SK-N-SH (cell line): ENCODE measurements at regions not wholly inside any gene's neighbourhood (a gene's known extent, or its start where the extent isn't known, plus 50 kb on each side); places are given as distances from the start of the nearest gene placed in this dataset.

Source experiments
- CTCF ChIA-PET: fragments of 300-600, 350-600 bp; formaldehyde crosslinking; extraction: SDS; loops from one replicate; lab custom pipeline; 2021; lab: Yijun Ruan, JAX
- POLR2A ChIA-PET: fragments of 350-600 bp; sonication (Branson Sonifier 250); formaldehyde crosslinking; extraction: SDS; loops from one replicate; lab custom pipeline; 2020; ENCODE audit warnings: antibody characterized with exemption, inconsistent platforms; lab: Yijun Ruan, JAX
- DNase-seq: peaks from one replicate; pipeline ENCODE4 v3.0.0; 2012
- H2AFZ ChIP-seq: fragments of 200-600 bp; sonication (generic); 2 replicates; pipeline ENCODE4 v1.8.1; 2016; ENCODE audit warnings: antibody characterized with exemption, mild to moderate bottlenecking, low read depth
- H3F3A ChIP-seq: fragments of 200-600 bp; sonication (generic); replicated peaks from 2 replicates; pipeline ENCODE3; 2016; ENCODE audit warnings: antibody characterized with exemption, mild to moderate bottlenecking; ENCODE audit not compliant: insufficient read depth
- H3K27ac ChIP-seq, 2 experiments: fragments of 200-500 bp in 1 of 2; fragments of 200-600 bp in 1 of 2; sonication (Bioruptor generic) in 1 of 2; sonication (generic), shearing (Covaris generic) in 1 of 2; 2 replicates each; pipeline versions ENCODE4 v1.5.1 to v1.6.1; 2014 to 2016; ENCODE audit warnings: low read depth in 2 of 2, inconsistent platforms in 1 of 2, low read length in 1 of 2, mild to moderate bottlenecking in 1 of 2, mixed read lengths in 1 of 2
- H3K27me3 ChIP-seq: fragments of 200-600 bp; sonication (generic), shearing (Covaris generic); 2 replicates; pipeline ENCODE4 v1.6.1; 2016; ENCODE audit warnings: mixed run types; ENCODE audit not compliant: insufficient read depth
- H3K36me3 ChIP-seq, 2 experiments: fragments of 200-500 bp in 1 of 2; fragments of 200-600 bp in 1 of 2; sonication (Bioruptor generic) in 1 of 2; sonication (generic) in 1 of 2; replicated peaks in 1 of 2; 2 replicates each; pipeline versions ENCODE3 to v1.5.1; 2014 to 2016; ENCODE audit warnings: low read length in 1 of 2, mild to moderate bottlenecking in 1 of 2; ENCODE audit not compliant: insufficient read depth in 2 of 2, control insufficient read depth in 1 of 2
- H3K4me1 ChIP-seq, 2 experiments: fragments of 200-500 bp in 1 of 2; fragments of 200-600 bp in 1 of 2; sonication (Bioruptor generic) in 1 of 2; sonication (generic), shearing (Covaris generic) in 1 of 2; 2 replicates each; pipeline versions ENCODE4 v1.5.1 to v1.6.1; 2014 to 2016; ENCODE audit warnings: low read depth in 1 of 2, low read length in 1 of 2, mixed run types in 1 of 2; ENCODE audit not compliant: insufficient read depth in 2 of 2, control insufficient read depth in 1 of 2
- H3K4me2 ChIP-seq: fragments of 200-600 bp; sonication (generic), shearing (Covaris generic); 2 replicates; pipeline ENCODE4 v1.6.1; 2017; ENCODE audit warnings: mixed run types
- H3K4me3 ChIP-seq, 2 experiments: fragments of 200-500 bp in 1 of 2; fragments of 200-600 bp in 1 of 2; sonication (Bioruptor generic) in 1 of 2; sonication (generic), shearing (Covaris generic) in 1 of 2; 2 replicates each; pipeline versions ENCODE4 v1.5.1 to v1.8.1; 2014 to 2016; ENCODE audit warnings: low read depth in 2 of 2, inconsistent platforms in 1 of 2, low read length in 1 of 2, mild to moderate bottlenecking in 1 of 2, mixed read lengths in 1 of 2, moderate library complexity in 1 of 2
- H3K79me2 ChIP-seq: fragments of 200-600 bp; sonication (generic); 2 replicates; pipeline ENCODE4 v1.8.1; 2017; ENCODE audit warnings: mild to moderate bottlenecking; ENCODE audit not compliant: insufficient read depth
- H3K9ac ChIP-seq: fragments of 200-600 bp; sonication (generic); 2 replicates; pipeline ENCODE4 v1.6.1; 2017; ENCODE audit warnings: mixed run types
- H3K9me2 ChIP-seq: fragments of 200-600 bp; sonication (generic); 2 replicates; pipeline ENCODE4 v1.6.1; 2017; ENCODE audit warnings: mixed run types
- H3K9me3 ChIP-seq: fragments of 200-600 bp; sonication (generic); 2 replicates; pipeline ENCODE4 v1.6.1; 2017; ENCODE audit warnings: mixed run types, mild to moderate bottlenecking, moderate library complexity
- H4K20me1 ChIP-seq: fragments of 200-600 bp; sonication (generic); 2 replicates; pipeline ENCODE4 v1.6.1; 2017; ENCODE audit warnings: mild to moderate bottlenecking, mixed run types; ENCODE audit not compliant: insufficient read depth
- CHD2 ChIP-seq: fragments of 150-350 bp; IDR thresholded peaks from 2 replicates; pipeline ENCODE4 v1.6.1; 2018; ENCODE audit warnings: low read length; ENCODE audit not compliant: partially characterized antibody
- EP300 ChIP-seq, 2 experiments: IDR thresholded peaks; 2 replicates each; pipeline versions ENCODE4 v1.4.0 to v1.6.1; 2012; ENCODE audit warnings: borderline replicate concordance in 1 of 2, low read depth in 1 of 2, low read length in 1 of 2
- EZH2phosphoT487 ChIP-seq: fragments of 200-600 bp; sonication (generic); IDR thresholded peaks from 2 replicates; pipeline ENCODE4 v1.6.1; 2017; ENCODE audit warnings: low read depth, mixed run types, mild to moderate bottlenecking, antibody characterized with exemption, moderate library complexity, borderline replicate concordance
- FOXM1 ChIP-seq: IDR thresholded peaks from 2 replicates; pipeline ENCODE4 v1.4.0; 2012; ENCODE audit warnings: low read depth, mild to moderate bottlenecking
- GATA2 ChIP-seq: sonication (generic); formaldehyde crosslinking; IDR thresholded peaks from 2 replicates; pipeline ENCODE4 v1.5.0; 2020; ENCODE audit warnings: mild to moderate bottlenecking, missing genetic modification reagents
- MEF2A ChIP-seq: IDR thresholded peaks from 2 replicates; pipeline ENCODE4 v1.4.0; 2012; ENCODE audit warnings: low read depth, borderline replicate concordance
- RAD21 ChIP-seq: IDR thresholded peaks from 2 replicates; pipeline ENCODE4 v1.6.1; 2012; ENCODE audit warnings: mild to moderate bottlenecking, low read length
- RCOR1 ChIP-seq: fragments of 150-350 bp; IDR thresholded peaks from 2 replicates; pipeline ENCODE4 v1.6.1; 2017; ENCODE audit warnings: antibody characterized with exemption, low read length
- RXRA ChIP-seq: IDR thresholded peaks from 2 replicates; pipeline ENCODE4 v1.4.0; 2012; ENCODE audit warnings: low read depth, mild to moderate bottlenecking, borderline replicate concordance
- TCF12 ChIP-seq: IDR thresholded peaks from 2 replicates; pipeline ENCODE4 v1.4.0; 2012
- USF2 ChIP-seq: fragments of 150-350 bp; IDR thresholded peaks from 2 replicates; pipeline ENCODE4 v1.6.1; 2017; ENCODE audit warnings: antibody characterized with exemption, low read length, low read depth, borderline replicate concordance
- whole genome bisulfite sequencing: methylation state at CpG from one replicate; pipeline ENCODE4 v1.1.6; 2017; ENCODE audit warnings: low lambda C conversion rate; 5-methylcytosine and 5-hydroxymethylcytosine counted together

- CTCF ChIA-PET, result interaction anchor here (1.4 kb wide), 1 partner anchor 29 kb away, joined by 6 read pairs; no protein-coding TSS in a partner anchor
- DNase-seq, result no peak
- H3K27me3 ChIP-seq, result no peaks in the 10 kb centered on the region
- H3K4me1 ChIP-seq, result peaks cover 0 to 34% of the 10 kb centered on the region in 2 experiments; a peak in 2 of 4 replicates
- H3K36me3 ChIP-seq, result no peaks in the 10 kb centered on the region
- H3K4me3 ChIP-seq, result no peak overlapping the region
- TF ChIP-seq TCF12 (peak; percentile 29), GATA2 (CRISPR knock-in tag) (peak; percentile 88), MEF2A (no peak), CHD2 (peak; percentile 28), FOXM1 (no peak), EP300 (IDR thresholded peaks at IDR 0.05; ENCODE audit: borderline replicate concordance in 1 of 2, low read depth in 1 of 2, low read length in 1 of 2) (peak in 1 of 2 experiments; percentile 86; a peak in 2 of 4 replicates), RCOR1 (peak; percentile 65; the same call in 1 of the 2 replicates)
- H3K79me2 ChIP-seq, result no peaks in the 10 kb centered on the region
- peak overlapping the region in 1 of 2 experiments; percentile 96; a peak in 2 of 4 replicates for H3K27ac ChIP-seq
- 3% methylated on average over 3 of the region's 3 CpGs for WGBS
- H4K20me1 ChIP-seq, result no peaks in the 10 kb centered on the region
- H2AFZ ChIP-seq, result no peak overlapping the region
- no peaks in the 10 kb centered on the region for H3F3A ChIP-seq
- no peaks in the 10 kb centered on the region for H3K9me2 ChIP-seq
- POLR2A ChIA-PET, result no interaction called here
- no peaks in the 10 kb centered on the region for H3K9me3 ChIP-seq
- H3K9ac ChIP-seq, result no peak overlapping the region
- no peak overlapping the region for H3K4me2 ChIP-seq
Measured at GRCh38 chr16:6207124-6207523, 1109.5 kb upstream of the EEF2KMT start.

GRCh38 chr16:6206080-6206479 lies 1108.5 kb upstream of the EEF2KMT start:
- ChIA-PET CTCF (interaction anchor here (1.4 kb wide), 1 partner anchor 28 kb away, joined by 6 read pairs; no protein-coding TSS in a partner anchor), POLR2A (no interaction called here)
- H3K9me2 ChIP-seq, result no peaks in the 10 kb centered on the region
- H3K9ac ChIP-seq, result no peak overlapping the region
- H3K36me3 ChIP-seq, result no peaks in the 10 kb centered on the region
- H3K9me3 ChIP-seq, result no peaks in the 10 kb centered on the region
- TF ChIP-seq RXRA (no peak), EZH2phosphoT487 (no peak), RAD21 (no peak), FOXM1 (no peak), USF2 (no peak)
- 13% methylated on average over 5 of the region's 5 CpGs for WGBS
- no peaks in the 10 kb centered on the region for H3K79me2 ChIP-seq
- H4K20me1 ChIP-seq, result no peaks in the 10 kb centered on the region
- H3K4me3 ChIP-seq, result no peak overlapping the region
- H2AFZ ChIP-seq, result no peak overlapping the region
- H3F3A ChIP-seq, result no peaks in the 10 kb centered on the region
- H3K27ac ChIP-seq, result peak overlapping the region in 1 of 2 experiments; percentile 96; a peak in 2 of 4 replicates
- H3K27me3 ChIP-seq, result no peaks in the 10 kb centered on the region
- no peak overlapping the region for H3K4me2 ChIP-seq
- DNase-seq, result no peak
- H3K4me1 ChIP-seq, result peaks cover 0 to 34% of the 10 kb centered on the region in 2 experiments; a peak in 2 of 4 replicates
